GM11168 (cell line): ENCODE measurements at regions not wholly inside any gene's neighbourhood (a gene's known extent, or its start where the extent isn't known, plus 50 kb on each side); places are given as distances from the start of the nearest gene placed in this dataset.

Source experiments
- in situ Hi-C: fragments of 300-500 bp; cut with MboI; formaldehyde crosslinking; loops from one replicate; pipeline ENCODE4 v1.12.0; 2022; ENCODE audit warnings: low sequenced_read_pairs; ENCODE audit not compliant: unreplicated experiment

DNA sequence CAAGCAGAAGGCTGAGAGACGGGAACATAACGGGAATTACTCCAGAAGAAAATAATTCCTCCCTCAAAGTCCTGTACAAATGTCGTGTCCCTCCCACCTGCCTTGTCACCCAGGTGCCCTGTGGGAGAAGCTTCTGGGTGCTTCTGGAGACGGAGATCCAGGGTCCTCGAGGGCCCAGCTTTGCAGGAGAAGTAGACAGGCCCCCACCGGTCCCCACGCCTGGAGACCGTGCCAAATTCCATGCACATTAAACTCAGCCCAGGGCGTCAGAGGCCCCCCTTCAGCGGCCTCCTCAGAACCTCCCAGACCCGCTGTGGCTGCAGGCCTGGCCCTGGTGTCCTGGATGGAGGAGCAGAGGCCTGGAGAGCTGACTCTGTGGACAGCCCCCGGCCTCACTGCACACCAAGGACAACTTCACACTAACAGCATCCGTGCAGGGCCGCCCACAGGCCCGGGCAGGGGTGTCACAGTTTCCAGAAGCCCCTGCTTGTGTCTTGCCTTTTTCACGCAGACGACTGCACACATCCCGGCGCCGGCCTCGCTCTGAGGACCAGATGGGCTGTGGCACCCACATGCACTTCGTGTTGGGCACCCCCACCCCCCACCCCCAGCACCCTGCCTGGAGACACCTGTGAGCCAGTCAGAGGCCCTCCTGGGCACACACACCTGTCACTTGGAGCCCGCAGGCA, 734.3 kb downstream of the BRD1 start:
- in situ Hi-C loops, result no loop called here

DNA sequence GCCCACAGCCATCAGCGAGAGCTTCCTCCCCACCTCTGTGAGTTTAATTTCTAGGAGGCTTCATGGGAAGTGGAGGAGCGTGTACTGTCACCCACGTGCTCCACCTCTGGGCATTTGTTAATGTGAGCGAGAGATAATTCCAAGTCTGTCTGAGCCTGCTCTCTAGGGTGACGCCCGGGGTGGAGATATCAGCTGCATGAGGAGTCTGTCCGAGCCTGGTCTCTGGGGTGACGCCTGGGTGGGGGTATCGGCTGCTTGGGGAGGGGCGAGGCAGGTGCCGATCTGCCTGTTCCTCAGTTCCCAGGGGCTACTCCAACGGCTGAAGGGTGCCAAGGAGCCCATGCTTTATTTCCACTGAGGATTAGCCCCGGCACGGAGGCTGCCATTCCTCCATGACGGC, 735.0 kb downstream of the BRD1 start:
- in situ Hi-C loops, result no loop called here

DNA sequence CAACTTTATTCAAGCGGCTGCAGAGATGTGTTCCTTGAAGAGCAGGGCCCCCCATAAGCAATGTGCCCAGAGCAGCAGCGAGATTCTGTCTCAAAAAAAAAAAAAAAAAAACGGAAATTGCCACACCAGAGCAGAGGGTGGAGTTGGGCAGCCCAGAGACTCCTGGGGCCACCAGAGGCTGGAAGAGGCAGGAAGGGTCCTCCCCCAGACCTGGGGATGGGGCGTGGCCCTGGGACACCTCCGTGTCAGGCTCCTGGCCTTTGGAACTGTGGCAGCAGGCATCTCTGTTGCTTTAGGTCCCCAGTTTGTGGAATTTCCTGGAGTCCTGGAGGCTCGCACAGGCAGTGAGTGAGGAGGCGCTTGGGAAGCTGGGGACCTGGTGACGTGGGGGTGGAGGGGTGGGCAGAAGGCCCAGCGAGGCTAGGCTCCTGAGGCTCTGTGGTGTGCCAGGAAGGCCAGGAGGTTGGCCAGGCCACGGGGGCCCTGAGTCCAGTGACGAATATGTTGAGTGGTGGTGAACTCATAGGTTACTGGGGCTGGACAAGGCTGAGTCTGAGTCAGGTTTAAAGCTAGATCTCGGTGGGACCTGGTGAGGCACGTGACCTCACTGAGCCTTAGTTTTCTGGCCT, 735.6 kb downstream of the BRD1 start:
- in situ Hi-C loops, result no loop called here

DNA sequence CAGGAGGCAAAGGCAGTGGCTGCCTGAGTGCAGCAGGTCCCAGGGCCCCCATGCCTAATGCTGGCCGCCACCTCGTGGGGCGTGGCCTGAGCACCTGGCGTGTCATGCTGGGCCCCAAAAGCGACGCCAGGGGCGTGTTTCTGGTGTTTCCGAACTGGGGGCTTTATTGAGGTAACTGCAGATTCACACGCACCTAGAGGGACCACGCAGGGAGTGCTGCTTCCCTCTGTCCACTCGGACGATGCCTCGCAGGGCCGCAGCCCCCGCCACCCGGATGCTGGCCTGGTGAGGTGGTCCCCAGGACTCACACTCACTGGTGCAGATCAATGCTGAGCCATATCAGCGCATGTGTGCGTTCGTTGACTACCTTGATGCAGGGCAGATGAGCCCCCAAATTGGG, 736.2 kb downstream of the BRD1 start:
- in situ Hi-C loops, result no loop called here

DNA sequence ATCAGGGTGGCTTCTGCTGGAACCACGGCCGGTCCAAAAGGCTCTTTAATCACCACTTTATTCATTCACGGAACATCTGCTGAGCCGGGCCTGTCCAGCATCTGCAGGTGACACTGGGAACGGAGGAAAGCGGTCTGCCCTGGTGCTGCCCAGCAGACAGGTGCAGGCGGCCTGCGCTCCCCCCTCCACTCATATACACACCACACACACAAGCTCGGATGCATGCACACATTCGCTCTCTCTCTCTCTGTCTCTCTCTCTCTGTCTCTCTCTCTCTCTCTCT, 736.9 kb downstream of the BRD1 start:
- in situ Hi-C loops, result no loop called here

DNA sequence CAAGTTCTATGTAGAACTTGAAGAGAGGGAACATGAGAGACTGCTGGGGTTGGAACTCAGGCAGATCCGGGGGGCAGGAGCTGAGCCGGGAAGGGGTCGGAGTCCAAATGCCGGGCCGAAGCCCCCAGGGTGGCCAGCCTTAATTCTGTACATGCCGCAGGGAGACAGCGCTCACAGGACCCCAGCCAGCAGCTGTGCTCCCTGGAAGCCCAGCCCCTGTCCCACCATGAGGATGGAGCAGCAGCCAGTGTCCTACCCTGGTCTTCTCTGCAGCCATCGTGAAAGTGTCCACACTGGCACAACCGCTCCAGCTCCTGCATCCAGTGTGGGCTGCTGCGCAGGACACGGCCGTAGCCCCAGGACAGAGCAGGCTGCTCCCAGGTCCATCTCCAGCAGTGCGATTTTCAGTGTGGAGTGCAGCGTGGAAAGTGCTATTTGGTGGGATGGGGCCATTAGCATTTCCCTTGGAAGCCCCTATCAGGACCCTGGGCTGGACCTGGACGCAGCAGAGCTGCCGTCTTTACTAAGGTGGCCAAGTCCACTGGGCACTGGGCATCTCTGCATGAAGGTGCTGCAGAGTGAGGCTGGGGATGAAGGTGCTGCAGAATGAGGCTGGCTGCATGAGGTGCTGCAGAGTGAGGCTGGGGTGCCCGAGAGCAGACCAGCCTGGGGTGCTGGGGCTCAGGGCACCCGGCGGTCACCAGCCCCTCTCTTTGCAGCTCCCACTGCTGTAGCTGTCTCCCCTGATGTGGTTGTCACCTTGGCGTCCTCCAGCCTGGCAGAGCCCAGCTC, 737.4 kb downstream of the BRD1 start:
- in situ Hi-C loops, result no loop called here

DNA sequence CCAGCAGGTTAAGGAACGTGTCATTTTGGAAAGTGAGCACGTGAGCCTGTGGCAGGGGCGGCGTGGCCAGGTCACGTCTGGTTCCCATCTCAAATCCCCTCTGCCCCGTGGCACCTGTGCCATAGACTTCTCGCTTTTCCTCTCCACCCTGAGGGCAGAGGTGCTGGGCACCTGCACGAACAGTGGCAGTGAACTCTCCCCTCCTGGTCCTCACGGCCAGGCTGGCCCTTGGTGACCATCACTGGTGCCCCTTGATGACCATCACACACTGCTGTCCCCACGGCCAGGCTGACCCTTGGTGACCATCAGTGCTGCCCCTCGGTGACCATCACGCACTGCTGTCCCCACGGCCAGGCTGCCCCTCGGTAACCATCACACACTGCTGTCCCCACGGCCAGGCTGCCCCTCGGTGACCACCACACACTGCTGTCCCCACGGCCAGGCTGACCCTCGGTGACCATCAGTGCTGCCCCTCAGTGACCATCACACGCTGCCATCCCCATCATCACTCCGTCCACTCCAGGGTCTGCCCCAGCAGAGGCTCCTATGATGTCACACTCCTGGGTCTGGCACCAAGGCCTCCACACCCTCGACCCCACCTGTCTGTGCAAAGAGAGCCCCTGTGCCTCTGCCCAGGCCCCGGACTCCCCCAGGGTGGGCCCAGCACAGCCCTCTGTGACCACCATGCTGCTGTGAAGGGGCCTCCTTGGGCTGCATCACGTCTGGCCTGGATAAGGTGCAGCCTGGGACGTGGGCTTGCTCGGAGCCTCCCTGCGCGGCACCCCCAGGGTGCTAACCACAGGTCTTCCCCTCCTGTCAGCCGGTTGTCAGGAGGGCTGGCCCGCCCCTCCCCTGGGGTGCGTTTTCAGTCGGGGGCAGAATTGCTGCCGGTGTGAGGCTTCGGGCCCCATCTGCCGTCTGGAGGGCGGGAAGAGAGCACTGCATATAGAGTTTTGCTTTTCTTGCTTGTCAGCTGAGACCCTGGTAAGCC, 738.6 kb downstream of the BRD1 start:
- in situ Hi-C loops, result no loop called here

DNA sequence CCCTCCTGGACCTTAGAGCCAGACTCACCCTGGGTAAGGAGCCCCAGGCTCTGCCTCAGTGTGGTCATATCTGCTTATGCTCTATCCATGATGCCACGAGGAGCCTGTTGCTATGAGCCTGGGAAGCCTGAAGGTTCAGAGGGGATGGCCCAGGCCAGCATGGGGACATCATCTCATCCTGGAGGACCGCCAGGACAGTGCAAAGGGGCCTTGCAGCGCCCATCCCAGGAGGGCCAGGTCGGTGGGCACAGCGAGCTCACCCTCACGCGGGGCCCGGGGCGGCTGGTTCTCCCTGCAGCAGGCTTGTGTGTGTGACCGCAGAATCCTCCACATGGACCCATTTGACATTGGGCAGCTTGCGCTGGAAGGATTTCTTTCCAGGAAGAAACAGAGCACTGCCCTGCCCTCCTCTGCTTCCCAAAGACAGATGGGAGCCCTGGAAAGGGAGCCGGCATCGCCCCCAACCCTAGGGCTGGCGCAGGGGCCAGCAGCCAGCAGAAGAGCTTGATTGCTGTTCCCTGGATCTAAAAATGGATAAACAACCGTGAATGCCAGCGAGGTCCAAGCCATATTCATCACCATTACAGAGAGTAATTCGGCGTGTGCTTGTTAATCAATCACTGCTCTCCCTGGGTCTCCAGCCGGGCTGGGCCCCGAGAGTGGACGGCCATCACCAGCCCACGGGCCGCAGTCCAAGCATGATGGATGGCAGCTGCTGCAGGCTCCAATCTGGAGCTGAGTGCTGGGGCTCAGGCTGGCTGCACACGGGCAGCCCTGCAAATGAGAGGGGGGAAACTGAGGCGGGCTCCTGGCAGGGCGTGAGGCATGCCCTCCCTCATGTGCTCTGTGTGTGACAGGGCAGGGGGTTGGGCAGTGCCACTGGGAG, 739.7 kb downstream of the BRD1 start:
- in situ Hi-C loops, result no loop called here

DNA sequence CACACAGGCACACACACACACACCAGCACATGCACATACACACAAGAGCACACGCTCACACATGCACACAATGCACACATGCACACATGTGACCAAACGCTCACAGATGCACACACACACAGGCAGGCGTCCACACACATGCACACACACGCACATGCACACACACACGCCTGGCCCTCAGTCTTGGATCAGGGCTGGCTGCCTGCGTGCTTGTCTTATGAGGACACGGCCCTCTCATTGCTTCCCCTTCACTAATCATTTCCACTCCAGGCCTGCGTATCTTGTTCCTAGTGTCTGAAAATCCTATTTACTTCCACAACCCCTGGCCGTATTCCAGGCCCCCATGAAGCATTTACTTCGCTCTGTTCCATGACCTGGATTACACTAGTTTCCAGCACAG, 740.5 kb downstream of the BRD1 start:
- in situ Hi-C loops, result no loop called here

DNA sequence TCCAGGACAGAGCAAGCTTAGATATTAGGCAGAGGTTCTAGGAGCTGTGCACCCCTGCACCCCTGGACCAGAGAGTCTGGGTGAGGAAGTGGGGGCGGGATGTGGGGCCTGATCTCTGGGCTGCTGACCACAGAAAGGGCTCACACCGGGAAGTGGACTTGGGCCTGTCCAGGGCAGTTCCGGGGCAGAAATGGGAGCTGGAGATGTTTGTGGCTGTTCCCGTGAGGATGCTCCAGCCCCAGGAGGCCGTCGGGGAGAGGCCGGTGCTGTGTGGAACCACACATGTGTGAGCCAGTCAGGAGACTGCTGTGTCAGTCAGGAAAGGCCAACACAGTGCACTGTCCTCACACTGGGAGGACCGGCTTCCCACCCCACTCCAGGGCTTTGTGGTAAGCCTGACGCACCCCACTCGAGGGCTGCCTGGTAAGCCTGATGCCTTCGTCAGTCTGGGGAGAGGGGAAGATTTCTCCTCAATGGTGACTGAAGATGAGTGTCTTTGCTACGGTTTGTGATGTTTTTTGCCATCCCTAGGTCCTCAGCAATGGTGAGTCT, 741.0 kb downstream of the BRD1 start:
- in situ Hi-C loops, result no loop called here

DNA sequence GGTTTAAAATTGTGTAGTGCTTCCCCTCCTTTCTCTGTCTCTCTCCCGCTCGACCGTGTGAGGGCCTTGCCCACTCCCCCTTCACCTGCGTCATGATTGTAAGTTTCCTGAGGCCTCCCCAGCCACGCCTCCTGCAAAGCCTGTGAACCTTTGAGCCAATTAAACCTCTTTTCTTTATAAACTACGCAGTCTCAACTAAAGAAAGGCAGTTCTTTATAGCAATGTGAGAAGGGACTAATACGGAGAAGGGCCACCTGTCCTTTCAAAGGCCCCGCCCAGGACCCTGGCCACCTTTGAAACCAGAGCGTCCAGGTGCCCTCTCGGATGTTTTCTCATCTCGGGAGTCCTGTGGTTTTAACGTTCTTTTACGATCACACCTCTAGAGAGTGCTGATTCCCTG, 741.5 kb downstream of the BRD1 start:
- in situ Hi-C loops, result no loop called here

DNA sequence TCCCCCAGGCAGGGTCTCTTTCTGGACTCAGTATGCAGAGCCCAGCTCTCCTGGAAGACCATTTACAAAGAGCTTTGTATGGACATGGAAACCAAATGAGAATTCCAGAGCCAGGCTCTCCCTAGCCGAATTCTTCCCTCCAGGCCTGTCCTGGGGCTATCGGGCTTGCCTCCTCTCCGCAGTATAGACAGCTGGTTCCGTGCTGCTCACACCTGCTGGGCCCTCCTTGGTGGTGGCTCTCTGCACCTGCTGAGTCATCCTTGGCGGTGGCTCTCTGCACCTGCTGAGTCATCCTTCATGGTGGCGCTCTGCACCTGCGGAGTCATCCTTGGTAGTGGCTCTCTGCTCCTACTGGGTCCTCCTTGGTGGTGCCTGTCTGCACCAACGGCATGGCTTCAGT, 743.5 kb downstream of the BRD1 start:
- in situ Hi-C loops, result no loop called here

DNA sequence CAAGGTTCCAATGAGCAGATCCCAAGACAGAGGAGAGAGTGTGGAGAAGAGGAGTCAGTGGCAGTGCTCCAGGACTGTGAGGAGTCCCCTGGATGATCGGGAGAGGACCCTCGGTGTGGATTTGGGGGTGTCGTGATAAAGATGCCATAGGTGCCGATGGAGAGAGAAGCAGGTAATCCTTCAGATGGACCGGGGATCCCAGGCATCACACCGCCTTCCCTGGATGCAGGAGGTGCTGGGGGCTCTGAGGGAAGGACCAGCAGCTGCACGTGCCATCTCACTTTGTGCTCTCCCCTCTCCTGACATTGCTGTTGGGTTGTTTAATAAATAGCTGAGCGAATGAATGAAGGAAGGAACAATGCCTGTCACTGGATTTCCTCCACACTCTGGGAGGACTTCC, 744.1 kb downstream of the BRD1 start:
- in situ Hi-C loops, result no loop called here

DNA sequence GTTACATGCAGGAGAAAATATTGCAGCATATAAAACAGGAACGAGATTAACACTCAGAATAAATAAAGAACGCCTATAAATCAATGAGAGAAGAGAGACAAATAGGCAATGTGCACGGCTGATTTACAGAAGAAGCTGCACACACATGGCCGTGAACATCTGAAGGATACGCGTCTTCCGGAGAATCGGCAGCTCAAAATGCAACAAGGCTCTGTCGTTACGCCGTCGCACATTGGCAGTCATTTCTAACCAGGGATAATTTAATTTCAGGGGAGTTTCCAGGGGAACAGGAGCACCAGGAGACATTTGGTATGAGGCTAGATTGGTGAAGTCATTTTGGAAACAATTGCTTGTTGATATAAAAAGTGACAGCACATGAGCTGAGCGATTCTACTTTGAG, 745.2 kb downstream of the BRD1 start:
- in situ Hi-C loops, result no loop called here

DNA sequence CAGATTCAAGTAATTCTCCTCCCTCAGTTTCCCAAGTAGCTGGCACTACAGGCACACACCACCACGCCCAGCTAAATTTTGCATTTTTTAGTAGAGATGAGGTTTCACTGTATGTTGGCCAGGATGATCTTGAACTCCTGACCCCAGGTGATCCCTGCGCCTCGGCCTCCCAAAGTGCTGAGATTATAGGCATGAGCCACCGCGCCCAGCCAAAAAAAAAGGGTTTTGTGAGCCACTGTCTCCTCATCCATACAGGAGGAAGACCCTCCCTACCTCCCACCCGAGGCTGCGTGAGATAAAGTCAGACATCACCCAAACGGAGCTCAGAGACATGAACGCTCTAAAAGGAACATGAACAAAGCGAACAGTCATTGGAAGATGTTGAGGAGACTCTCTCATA, 745.7 kb downstream of the BRD1 start:
- in situ Hi-C loops, result no loop called here

DNA sequence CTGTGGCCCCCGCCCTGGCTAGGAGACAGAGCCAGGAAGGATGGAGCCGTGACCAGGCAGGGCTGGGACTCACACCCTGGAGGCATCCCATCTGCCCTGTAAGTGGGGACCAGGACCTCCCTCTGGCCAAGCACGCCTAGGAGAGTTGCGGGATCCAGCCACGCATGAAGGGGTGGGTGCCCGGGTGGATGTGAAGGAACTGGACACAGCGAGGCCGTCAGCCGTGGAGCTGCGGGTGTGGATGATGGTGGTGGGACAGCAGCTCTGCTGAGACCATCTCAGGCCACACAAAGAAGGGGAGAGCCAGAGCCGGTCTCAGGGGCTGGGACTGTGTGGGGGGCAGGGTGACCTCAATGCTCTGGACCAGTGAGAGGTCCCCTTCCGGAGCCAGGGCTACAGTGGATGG, 746.4 kb downstream of the BRD1 start:
- in situ Hi-C loops, result no loop called here

DNA sequence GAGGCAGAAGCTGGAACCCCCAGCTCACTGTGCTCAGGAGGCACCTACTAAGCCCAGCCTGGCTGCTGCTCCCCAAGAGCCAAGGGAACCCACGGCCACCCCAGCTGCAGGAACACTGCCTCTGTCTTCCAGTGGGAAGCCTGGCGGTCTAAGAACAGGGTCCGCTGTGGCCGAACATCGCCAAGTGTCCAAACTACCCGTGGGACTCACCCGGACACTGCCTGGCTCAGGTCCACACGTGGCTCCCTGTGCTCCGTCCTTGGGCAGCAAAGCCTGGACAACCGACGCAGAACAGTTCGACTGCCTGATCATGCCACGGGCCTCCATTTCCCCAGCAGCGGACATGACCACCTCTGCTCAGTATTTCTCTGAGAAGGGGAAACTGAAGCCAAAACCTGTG, 747.0 kb downstream of the BRD1 start:
- in situ Hi-C loops, result no loop called here

DNA sequence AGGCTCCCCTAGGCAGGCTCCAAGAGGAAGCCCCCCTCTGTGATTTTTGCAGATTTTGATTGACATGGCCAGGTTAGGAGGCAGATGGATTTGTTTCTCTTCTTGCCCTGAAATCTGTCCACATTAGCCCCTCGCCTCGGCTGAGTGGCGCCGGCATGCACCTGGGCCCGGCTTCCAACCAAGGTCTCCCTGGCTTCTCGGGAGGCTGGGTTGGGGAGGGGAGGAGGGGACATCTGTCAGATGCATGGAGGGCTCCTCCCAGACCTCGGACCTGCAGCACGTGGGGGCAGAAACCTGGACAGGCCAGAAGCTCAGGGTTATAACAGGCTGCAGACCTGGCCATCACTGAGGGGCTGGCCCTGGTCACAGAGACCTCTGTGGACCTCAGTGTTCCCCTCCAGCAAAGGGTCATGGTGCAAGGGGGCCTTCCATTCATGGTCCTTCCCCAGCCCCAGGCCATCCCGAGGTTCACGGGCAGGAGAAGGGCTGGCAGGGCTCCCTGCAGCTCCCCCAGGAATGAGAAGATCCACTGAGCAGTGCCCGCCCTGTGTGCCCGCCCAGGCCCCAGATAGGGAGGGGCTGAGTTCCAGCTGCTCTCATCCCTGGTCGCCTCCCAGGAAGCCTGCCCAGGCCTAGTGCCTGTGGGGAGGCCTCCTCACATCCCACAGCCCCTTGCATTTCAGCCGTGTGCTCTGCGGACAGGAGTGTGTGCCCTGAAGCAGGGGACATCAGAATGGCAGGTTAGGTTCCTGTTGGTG, 747.8 kb downstream of the BRD1 start:
- in situ Hi-C loops, result no loop called here
